ENCODE measurements at regions not wholly inside any gene's neighbourhood (a gene's known extent, or its start where the extent isn't known, plus 50 kb on each side); places are given as distances from the start of the nearest gene placed in this dataset.

DNA sequence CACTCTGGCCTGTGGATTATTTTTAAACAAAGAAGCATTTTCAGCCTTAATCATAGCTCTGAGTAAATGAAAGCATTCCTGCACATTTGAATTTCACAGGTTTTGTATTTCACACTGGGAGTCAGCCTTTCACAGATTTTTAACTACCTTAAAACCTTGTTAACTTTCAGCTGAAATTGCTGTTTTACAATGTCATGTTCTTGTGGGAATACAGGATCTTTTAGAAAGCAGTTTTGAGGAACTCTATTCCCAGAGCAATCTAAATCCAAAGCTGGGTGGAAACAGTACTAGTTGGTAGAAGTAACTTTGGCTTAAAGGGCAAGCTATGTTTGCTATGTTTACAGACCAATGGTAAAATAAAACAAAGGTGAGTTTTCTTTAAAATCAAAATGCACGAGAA lies 600.6 kb downstream of the KCNJ2 start:
- intact Hi-C loops (cut with micrococcal nuclease; ENCODE audit: unreplicated experiment): loop anchor here (5.0 kb wide), 2 partner anchors 697 to 1347 kb away; no protein-coding TSS in a partner anchor
- Histone ChIP-seq H3K27ac (ENCODE audit: low read length) (no peak overlapping the region), H3K9me3 (ENCODE audit: control insufficient read depth, insufficient read depth, low read depth, low read length) (no peaks in the 10 kb centered on the region), H3K4me1 (ENCODE audit: control insufficient read depth, insufficient read depth, low read length) (no peaks in the 10 kb centered on the region), H3K27me3 (ENCODE audit: control insufficient read depth, insufficient read depth, low read length) (peaks cover 2% of the 10 kb centered on the region; the same call in 1 of the 2 replicates), H3K36me3 (ENCODE audit: control insufficient read depth, insufficient read depth, low read length) (no peaks in the 10 kb centered on the region; the same call in 1 of the 2 replicates), H3K4me3 (ENCODE audit: low read depth in 2 of 2, low read length in 2 of 2) (no peak overlapping the region)
- TF ChIP-seq, protein P1, sequence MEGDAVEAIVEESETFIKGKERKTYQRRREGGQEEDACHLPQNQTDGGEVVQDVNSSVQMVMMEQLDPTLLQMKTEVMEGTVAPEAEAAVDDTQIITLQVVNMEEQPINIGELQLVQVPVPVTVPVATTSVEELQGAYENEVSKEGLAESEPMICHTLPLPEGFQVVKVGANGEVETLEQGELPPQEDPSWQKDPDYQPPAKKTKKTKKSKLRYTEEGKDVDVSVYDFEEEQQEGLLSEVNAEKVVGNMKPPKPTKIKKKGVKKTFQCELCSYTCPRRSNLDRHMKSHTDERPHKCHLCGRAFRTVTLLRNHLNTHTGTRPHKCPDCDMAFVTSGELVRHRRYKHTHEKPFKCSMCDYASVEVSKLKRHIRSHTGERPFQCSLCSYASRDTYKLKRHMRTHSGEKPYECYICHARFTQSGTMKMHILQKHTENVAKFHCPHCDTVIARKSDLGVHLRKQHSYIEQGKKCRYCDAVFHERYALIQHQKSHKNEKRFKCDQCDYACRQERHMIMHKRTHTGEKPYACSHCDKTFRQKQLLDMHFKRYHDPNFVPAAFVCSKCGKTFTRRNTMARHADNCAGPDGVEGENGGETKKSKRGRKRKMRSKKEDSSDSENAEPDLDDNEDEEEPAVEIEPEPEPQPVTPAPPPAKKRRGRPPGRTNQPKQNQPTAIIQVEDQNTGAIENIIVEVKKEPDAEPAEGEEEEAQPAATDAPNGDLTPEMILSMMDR (IDR thresholded peaks at IDR 0.05): no peak
- no peak for TF ChIP-seq SIN3A (IDR thresholded peaks at IDR 0.05; ENCODE audit: borderline replicate concordance, insufficient read depth, low read depth, low read length)
- TF ChIP-seq, protein P2, sequence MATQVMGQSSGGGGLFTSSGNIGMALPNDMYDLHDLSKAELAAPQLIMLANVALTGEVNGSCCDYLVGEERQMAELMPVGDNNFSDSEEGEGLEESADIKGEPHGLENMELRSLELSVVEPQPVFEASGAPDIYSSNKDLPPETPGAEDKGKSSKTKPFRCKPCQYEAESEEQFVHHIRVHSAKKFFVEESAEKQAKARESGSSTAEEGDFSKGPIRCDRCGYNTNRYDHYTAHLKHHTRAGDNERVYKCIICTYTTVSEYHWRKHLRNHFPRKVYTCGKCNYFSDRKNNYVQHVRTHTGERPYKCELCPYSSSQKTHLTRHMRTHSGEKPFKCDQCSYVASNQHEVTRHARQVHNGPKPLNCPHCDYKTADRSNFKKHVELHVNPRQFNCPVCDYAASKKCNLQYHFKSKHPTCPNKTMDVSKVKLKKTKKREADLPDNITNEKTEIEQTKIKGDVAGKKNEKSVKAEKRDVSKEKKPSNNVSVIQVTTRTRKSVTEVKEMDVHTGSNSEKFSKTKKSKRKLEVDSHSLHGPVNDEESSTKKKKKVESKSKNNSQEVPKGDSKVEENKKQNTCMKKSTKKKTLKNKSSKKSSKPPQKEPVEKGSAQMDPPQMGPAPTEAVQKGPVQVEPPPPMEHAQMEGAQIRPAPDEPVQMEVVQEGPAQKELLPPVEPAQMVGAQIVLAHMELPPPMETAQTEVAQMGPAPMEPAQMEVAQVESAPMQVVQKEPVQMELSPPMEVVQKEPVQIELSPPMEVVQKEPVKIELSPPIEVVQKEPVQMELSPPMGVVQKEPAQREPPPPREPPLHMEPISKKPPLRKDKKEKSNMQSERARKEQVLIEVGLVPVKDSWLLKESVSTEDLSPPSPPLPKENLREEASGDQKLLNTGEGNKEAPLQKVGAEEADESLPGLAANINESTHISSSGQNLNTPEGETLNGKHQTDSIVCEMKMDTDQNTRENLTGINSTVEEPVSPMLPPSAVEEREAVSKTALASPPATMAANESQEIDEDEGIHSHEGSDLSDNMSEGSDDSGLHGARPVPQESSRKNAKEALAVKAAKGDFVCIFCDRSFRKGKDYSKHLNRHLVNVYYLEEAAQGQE (IDR thresholded peaks at IDR 0.05; ENCODE audit: insufficient read depth in 1 of 2, low read depth in 2 of 2, low read length in 1 of 2): no peak
- TF ChIP-seq TCF7L2 (IDR thresholded peaks at IDR 0.05; ENCODE audit: low read depth, low read length): no peak
- TF ChIP-seq POLR2AphosphoS5 (IDR thresholded peaks at IDR 0.05; ENCODE audit: low read depth, low read length): no peak
- ChIA-PET CTCF (no interaction called here), POLR2A (no interaction called here)
- DNase-seq (ENCODE audit: low read depth, low spot score) (no peak), ATAC-seq (no peak)
- in situ Hi-C loops (cut with HindIII; ENCODE audit: low pct_unique_long_range_greater_than_20kb, low sequenced_read_pairs): no loop called here
- BruUV-seq (replicated peaks): no TSS peak

DNA sequence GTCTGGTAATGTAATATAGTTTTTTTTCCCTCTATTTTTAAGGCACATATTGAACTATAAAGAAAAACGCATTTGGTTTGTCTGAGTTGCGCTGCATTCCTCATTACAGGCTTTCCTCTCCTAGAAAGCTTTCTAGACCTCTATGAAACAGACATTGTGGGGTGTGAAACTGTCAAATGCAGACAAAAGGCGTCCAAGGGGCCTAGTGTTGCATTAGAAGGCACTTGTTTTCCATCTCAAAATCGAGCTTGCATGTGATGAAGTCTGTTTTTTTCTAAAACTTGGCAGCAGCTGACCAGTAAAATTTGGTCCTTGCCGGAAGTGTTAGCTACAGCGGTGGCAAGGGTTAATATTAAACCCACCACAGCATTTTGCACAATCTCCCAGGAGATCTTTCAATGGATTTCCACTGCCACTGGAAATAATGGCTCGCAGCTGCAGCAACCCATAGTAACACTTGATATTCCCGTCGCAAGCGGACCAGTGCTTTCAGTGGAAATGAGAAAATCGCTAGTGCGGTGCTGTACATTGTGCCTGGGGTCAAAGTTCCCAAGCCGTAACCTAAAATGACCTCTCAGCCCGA lies 602.6 kb downstream of the KCNJ2 start:
- ChIA-PET POLR2A (no interaction called here), CTCF (no interaction called here)
- DNase-seq (ENCODE audit: low read depth, low spot score) (no peak), ATAC-seq (no peak)
- Histone ChIP-seq H3K36me3 (ENCODE audit: control insufficient read depth, insufficient read depth, low read length) (no peaks in the 10 kb centered on the region; the same call in 1 of the 2 replicates), H3K4me3 (ENCODE audit: low read depth in 2 of 2, low read length in 2 of 2) (no peak overlapping the region), H3K9me3 (ENCODE audit: control insufficient read depth, insufficient read depth, low read depth, low read length) (no peaks in the 10 kb centered on the region), H3K4me1 (ENCODE audit: control insufficient read depth, insufficient read depth, low read length) (no peaks in the 10 kb centered on the region), H3K27me3 (ENCODE audit: control insufficient read depth, insufficient read depth, low read length) (no peaks in the 10 kb centered on the region), H3K27ac (ENCODE audit: low read length) (no peak overlapping the region)
- no peak for TF ChIP-seq TCF7L2 (IDR thresholded peaks at IDR 0.05; ENCODE audit: low read depth, low read length)
- TF ChIP-seq POLR2AphosphoS5 (IDR thresholded peaks at IDR 0.05; ENCODE audit: low read depth, low read length): no peak
- TF ChIP-seq, protein P1 (IDR thresholded peaks at IDR 0.05): no peak
- TF ChIP-seq, protein P2 (IDR thresholded peaks at IDR 0.05; ENCODE audit: insufficient read depth in 1 of 2, low read depth in 2 of 2, low read length in 1 of 2): no peak
- TF ChIP-seq SIN3A (IDR thresholded peaks at IDR 0.05; ENCODE audit: borderline replicate concordance, insufficient read depth, low read depth, low read length): no peak
- BruUV-seq (replicated peaks): no TSS peak
- intact Hi-C loops (cut with micrococcal nuclease; ENCODE audit: unreplicated experiment) (no loop called here), in situ Hi-C loops (cut with HindIII; ENCODE audit: low pct_unique_long_range_greater_than_20kb, low sequenced_read_pairs) (no loop called here)

All from Panc1 (cell line).